HG02970 (cell line): ENCODE measurements at regions not wholly inside any gene's neighbourhood (a gene's known extent, or its start where the extent isn't known, plus 50 kb on each side); places are given as distances from the start of the nearest gene placed in this dataset.
A peak's percentile ranks its signal among the peaks of the same experiment; 100 is the strongest.
"Not testable (repeated sequence)": the region's sequence is repeated elsewhere in the genome, so short reads cannot be mapped to it uniquely, and the experiment has no call there.

Source experiments
- ATAC-seq: cut with Tn5 transposase; IDR thresholded peaks from one replicate; pipeline ENCODE4 v1.9.1; 2021; ENCODE audit warnings: mild to moderate bottlenecking, moderate library complexity, moderate number of reproducible peaks; ENCODE audit not compliant: unreplicated experiment, low FRiP score

DNA sequence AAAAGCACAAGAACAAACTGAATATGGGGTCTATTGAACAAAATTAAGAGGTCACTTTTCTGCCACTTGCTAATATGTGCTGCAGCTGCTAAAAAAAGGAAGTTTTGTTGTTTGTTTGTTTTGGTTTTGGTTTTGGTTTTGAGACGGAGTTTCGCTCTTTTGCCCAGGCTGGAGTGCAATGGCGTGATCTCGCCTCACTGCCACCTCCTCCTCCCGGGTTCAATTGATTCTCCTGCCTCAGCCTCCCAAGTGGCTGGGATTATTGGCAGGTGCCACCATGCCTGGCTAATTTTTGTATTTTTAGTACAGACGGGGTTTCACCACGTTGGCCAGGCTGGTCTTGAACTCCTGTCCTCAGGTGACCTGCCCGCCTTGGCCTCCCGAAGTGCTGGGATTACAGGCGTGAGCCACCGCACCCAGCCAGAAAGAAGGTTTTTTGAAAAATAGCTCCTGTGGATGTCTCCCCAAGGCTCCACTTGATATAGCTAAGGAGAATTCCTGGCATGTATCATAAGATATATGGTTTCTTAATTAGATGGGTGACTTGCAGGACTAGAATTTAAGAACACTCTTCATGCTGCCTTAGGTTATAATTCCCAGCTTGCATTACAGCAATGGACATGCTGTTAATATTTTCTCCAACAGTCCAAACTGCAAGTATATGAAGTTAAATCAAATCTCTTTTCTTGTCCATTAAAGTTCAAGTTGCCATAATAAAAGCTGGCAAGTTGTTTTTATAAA, 237.6 kb upstream of the AMIGO2 start:
- ATAC-seq = peak; percentile 51

DNA sequence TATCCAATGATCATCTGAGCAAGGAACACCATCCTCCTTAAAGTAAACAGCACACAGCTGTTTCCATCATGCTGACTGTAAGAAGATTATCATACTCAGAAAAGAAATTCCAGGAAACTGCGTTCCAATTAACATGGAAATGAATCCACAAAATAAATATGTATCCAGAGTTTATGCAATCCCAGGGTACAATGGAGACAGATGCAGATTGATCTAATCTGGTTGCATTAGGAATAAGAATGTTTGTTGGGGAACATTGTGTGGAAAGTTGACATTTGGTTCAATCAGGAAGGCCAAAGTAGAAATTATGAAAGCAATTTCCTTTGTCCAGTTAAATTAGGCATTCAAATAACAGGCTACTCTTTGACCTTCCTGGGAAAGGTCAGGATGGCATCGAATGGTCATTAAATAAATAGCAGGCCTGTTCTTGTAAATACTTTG, 236.9 kb upstream of the AMIGO2 start:
- ATAC-seq = no peak

DNA sequence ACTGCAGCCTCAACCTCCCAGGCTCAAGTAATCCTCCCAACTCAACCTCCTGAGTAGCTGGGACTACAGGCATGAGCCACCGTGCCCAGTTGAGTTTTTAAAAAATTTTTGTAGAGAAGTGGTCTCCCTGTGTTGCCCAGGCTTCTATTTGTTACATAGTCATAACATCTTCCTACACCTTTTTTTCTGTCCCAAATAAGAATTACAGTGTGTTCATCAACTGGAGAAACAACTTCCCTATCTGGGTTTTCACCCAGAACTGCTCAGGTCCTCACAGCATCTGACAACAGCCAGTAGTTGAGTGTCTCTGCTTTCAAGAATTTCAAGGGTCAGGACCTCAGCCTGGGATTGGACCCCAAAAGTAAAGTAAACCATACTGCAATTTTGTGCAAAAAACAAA, 235.2 kb upstream of the AMIGO2 start:
- ATAC-seq = no peak

DNA sequence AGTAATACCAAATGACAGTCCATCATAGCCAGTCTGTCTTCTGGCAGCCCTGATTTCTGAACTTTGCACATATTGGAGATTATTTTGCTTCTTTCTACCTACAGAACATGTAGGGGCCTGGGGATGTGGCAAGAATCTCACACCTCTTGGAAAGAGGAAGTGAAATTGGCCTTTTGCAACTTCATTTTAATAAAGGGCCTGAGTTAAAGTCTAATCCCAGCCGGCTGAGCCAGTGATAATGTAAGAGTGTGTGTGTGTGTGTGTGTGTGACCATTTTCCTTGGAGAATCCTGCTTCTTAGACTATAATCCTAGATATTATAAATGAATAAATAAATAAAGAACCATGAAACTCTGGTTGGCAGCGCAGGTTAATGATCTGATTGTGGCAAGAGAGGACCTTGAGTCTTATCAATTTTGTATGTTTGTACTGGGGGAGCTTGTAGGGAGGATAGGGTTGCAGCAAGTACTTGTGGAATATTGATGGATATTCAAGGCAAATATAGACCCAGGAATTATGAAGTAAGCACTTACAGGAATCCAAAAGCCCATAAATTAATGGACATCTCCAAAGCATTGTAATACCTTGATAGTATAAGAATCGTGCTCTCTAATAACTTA, 233.2 kb upstream of the AMIGO2 start:
- peak; percentile 87 for ATAC-seq

DNA sequence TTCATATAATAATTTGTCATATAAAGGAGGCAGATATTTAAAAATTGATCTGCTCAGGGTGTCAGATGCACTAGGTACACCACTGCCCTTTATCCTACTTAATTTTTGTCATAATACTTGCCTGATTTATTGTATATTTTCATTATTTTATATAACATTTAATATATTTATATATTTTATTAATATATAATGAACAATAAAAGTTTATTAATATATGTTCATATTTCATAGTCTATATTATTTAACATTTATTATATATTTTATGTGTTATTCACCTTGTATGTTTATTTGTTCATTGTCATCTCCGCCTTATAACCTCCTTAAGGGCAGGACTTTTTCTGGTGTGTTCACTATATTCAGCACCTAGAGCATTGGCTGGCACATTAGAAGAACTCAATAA, 232.4 kb upstream of the AMIGO2 start:
- ATAC-seq = no peak

DNA sequence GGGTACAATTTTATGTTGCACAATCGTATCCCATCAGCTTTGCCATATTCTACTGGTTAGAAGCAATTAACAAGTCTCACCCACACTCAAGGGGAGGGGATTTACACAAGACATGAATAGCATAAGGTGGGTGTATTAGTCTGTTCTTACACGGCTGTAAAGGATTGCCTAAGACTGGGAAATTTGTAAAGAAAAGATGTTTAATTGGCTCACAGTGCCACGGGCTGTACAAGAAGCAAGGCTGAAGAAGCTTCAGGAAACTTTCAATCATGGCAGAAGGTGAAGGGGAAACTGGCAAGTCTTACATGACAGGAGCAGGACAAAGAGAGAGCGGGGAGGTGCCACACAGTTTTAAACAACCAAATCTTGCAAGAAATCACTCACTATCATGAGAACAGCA, 231.8 kb upstream of the AMIGO2 start:
- ATAC-seq = no peak

DNA sequence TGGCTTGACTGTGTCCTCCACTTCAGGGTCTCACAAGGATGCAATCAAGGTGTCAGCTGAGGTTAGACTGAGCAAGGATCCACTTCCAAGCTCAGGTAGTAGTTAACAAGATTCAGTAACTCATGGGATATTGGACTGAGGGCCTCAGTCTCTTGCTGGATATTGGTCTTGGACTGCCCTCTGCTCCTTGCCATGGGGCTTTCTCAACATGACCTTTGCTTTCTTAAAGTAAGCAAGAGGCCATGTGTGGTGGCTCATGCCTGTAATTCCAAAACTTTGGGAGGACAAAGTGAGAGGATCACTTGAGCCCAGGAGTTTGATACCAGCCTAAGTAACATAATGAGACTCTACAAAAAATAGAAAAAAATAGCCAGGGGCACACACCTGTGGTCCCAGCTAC, 231.3 kb upstream of the AMIGO2 start:
- ATAC-seq = no peak

DNA sequence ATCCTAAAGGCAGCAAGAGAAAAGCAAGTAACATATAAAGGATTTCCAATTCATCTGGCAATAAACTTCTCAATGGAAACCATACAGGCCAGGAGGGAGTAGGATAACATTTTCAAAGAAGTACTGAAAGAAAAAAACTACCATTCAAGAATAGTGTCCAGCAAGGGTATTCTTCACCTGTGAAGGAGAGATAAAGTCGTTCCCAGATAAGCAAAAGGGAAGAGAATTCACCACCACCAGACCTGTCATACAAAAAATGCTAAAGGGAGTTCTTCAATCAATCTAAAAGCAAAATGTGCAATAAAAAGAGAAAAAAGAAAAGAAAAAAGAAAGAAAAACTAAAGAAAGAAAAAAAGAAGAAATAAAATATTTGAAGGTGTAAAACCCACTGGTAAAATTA, 228.9 kb upstream of the AMIGO2 start:
- ATAC-seq = no peak

DNA sequence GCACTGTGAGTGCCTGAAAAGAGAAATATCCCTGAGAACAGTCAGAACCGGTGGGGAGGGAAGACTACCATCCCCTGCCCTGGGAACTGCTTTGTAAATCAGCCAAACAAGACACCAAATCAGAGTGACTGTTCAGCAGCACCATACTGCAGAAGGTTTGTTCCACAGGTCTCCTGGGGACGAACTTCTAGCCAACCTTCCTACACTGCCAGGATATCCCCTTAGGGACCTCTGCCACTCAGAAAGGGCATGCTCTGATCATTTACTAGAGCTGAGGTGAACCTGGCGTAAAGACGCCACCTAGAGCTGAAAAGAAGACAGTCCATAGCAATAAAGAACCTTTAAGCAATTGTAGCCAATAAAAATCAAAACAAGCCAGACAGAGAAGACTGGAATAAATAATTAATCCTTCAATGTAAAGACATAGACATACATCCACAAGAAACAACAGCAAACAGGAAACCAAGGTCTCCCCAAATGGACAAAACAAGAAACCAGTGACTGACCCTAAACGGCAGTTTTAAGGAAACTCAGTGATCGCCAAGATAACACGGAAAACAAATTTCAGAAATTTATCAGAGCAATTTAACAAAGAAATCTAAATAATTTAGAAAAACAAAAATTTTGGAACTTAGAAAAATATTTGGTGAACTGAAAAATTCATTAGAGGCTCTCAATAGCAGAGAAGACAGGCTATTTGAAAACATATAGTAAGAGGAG, 228.1 kb upstream of the AMIGO2 start:
- ATAC-seq = peak; percentile 65

DNA sequence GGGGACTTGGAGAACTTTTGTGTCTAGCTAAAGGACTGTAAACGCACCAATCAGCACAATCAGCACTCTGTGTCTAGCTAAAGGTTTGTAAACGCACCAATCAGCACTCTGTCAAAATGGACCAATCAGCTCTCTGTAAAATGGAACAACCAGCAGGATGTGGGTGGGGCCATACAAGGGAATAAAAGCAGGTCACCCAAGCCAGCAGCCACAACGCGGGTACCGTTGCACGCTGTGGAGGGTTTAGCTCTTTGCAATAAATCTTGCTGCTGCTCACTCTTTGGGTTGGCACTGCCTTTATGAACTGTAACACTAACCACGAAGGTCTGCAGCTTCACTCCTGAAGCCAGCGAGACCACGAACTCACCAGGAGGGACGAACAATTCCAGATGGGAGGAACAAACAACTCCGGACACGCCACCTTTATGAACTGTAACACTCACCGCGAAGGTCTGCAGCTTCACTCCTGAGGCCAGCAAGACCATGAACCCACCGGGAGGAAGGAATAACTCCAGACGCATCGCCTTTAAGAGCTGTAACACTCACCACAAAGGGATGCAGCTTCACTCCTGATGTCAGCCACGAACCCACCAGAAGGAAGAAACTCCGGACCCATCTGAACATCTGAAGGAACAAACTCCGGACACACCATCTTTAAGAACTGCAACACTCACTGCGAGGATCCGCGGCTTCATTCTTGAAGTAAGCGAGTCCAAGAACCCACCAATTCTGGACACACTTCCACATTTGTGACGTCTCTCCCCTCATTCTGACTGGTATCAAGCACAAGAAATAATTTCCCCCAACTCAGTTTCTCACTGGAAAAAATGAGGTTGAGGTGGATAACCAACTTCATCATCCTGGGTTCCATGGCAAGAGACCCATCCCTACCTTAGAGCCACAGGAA, 227.3 kb upstream of the AMIGO2 start:
- ATAC-seq = not testable (repeated sequence)

DNA sequence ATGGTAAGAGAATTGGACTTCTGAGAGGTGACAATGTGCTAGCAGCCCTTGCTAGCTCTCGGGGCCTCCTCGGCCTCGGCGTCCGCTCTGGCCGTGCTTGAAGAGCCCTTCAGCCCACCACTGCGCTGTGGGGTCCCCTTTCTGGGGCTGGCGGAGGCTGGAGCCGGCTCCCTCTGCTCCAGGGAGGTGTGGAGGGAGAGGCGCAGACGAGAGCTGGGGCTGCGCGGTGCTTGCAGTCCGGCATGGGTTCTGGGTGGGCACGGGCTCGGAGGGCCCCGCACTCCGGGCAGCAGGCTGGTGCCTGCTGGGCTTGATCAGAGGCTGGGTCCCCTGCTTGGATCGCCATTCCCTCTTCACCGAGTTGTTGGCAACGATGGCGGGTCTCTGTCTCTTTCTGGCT, 226.4 kb upstream of the AMIGO2 start:
- ATAC-seq = no peak

DNA sequence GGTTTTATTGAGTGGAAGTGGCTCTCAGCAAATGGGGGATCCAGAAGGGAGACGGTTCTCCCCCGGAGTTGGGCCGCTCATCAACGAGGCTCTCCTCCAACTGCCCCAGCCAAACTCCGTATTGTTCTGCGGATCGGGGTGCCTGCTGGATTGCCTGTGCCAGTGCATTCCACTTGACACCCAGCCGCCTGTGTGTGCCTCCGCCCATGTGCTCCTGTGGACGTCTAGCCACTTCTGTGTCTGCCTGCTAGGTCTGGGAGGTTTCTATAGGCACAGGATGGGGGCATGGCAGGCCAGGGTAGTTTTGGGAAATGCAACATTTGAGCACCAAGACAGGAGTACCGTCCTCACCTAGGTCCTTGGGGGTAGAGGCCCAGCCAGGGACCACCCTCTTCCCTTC, 225.7 kb upstream of the AMIGO2 start:
- no peak for ATAC-seq

DNA sequence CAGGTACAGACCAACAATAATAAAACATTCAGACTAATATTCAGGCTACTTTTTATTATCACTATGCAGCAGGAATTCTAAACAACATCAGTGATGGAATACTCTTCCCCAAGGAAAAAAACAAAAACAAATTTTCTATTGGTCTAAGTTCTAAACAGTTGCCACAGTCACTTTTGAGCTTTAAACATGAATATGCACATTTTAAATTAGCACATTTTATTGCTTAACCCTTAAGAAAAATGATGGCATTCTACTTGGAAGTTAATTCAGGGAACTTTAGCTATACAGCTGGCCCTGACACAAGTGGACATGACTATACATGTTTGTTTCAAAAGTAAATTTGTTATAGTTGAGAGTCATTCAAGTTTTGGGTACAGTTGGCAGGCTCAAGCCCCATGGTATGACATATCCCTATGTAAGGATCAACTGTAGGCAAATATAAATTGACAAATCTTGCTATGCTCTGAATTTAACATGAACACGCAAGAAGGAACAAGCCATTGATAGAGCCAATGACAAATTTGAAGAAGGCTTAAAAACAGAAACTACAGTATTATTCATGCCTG, 224.3 kb upstream of the AMIGO2 start:
- ATAC-seq = no peak

DNA sequence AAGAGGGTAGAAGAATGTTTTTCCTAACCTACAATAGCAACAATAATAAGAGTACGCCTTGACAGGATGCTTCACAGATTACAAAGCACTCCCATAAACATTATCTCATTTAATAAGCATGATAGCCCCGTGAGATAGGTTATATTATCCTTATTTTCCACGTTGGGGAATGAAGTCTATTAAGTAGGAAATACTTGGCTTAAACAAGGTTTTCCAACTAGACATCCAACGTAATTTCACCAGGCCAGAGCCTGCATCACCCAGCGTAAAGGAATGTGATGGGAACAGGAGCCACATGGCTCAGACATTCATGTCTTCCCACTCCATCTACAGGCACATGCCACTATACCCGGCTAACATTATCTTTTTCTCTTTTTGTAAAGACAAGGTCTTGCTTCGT, 223.4 kb upstream of the AMIGO2 start:
- ATAC-seq = no peak

DNA sequence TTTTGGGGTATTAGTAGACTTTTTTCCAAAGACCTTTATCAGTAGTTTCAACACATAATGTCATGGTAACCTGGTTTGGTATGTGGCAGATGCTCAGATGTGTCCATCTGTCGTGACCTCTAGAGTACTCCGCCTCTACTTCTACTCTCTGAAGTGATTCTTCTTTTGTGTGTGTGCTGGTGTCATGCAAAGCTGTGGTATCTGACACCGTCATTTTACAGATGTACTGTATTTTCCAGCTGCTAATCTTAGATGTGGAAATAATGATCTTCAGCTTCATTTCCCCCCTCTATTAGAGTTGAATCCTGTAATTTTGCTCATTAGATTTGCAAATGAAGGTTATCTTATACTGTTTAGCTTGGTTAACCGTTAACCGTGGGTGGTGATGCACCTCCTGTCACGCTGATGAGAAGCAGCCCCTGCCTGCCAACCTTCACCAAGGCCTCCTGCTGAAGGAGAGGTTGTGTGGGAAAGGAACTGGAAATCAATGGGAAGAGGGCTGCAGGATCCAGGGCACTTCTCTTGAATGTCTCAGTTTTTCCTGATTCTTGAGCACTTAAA, 222.4 kb upstream of the AMIGO2 start:
- no peak for ATAC-seq

DNA sequence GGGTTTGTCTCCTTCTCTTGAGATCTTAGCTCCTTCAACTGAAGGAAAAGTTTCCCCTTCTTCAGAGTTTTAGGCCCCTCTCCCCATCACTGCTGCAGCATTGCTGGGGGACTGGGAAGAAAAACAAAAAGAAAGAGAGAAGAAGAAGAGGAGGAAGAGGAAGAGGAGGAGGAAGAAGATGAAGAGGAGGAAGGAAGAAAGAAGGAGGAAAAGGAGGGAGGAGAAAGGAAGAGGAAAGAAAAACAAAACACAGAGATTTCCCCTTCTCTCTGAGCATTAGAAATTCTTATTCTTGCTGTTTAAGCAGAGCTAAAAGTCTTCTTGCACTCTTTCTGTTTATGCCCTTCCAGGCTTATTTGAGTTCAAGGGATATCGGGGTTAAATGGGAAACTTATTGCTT, 219.8 kb upstream of the AMIGO2 start:
- ATAC-seq = no peak

DNA sequence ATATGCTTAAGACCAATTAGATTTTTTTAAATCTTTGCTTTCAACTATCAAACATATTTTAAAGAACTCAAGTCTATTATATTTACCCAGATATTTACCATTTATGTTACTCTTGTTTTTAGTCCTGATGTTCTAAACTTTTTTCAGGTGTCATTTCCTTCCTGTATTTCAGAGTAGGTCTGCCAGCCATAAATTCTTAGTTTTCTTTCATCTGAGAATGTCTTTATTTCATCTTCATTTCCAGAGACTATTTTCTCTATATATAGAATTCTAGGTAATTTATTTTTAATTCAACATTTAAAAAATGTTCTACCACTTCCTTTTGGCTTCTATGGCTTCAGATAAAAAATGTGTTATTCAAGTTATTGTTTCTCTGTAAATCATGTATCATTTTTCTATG, 218.2 kb upstream of the AMIGO2 start:
- no peak for ATAC-seq

DNA sequence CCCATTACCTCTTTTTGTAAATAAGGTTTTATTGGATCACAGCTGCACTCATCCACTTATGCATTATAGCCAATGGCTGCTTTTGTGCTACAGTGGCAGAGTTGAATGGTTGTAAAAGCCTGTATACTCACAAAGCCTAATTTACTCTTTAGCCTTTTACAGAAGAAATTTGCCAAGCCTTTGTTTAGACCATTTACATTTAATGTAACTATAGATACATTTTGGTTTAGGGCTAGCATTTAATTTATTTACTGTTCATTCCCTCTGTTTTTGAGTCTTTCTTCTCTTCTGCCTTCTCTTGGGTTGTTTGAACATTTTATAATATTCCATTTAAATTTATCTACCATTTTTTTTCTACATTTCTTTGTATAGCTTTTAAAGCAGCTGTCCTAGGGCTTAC, 217.1 kb upstream of the AMIGO2 start:
- ATAC-seq = no peak

DNA sequence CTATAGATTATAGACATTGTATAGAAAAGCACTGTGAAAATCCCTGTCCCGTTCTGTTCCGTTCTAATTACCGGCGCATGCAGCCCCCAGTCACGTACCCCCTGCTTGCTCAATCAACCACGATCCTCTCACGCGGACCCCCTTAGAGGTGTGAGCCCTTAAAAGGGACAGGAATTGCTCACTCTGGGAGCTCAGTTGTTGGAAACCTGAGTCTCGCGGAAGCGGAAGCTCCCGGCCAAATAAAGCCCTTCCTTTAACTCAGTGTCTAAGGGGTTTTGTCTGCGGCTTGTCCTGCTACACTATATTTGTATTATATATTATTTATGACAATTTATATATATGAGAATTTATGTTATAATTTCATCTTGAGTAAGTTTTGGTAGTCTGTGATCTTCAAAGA, 213.6 kb upstream of the AMIGO2 start:
- ATAC-seq = no peak

DNA sequence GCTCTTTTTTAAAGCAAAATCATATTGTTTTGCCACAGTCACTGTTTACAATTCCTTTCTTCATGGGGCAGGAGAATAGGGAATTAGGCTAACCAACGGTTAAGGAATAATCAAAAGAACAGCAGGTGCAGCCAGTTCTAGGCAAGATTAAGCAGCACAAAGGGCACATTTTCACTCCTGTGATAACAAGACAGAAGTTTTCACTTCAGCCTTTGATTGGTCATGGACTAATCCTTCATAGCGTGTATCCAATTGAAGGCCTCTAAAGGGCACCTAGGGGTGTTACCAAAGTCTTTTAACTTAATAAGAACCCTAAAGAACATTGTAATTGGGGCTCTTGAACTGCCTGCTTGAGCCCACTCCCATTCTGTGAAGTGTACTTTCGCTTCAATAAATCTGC, 206.9 kb upstream of the AMIGO2 start:
- no peak for ATAC-seq
